ENCODE measurements at regions not wholly inside any gene's neighbourhood (a gene's known extent, or its start where the extent isn't known, plus 50 kb on each side); places are given as distances from the start of the nearest gene placed in this dataset.

DNA sequence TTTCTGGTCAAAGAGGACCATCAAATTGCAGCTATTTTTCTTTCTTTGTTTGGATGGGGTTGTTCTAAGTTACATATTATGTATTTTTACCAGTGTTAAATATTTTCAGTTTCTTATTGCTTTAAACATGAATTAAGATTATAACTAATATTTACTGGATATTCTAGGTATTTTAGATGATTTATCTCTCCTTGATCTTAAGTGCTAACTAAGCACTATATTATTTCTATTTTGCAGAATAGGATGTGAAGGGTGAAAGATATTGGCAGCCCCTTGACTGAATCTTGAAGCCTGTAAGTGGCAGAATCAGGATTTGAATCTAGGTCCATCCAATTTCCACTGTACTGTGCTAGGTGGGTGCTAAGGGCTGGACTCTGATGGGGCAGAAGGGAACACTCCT lies 307.3 kb upstream of the CCL2 start:
- TF ChIP-seq, protein P1, sequence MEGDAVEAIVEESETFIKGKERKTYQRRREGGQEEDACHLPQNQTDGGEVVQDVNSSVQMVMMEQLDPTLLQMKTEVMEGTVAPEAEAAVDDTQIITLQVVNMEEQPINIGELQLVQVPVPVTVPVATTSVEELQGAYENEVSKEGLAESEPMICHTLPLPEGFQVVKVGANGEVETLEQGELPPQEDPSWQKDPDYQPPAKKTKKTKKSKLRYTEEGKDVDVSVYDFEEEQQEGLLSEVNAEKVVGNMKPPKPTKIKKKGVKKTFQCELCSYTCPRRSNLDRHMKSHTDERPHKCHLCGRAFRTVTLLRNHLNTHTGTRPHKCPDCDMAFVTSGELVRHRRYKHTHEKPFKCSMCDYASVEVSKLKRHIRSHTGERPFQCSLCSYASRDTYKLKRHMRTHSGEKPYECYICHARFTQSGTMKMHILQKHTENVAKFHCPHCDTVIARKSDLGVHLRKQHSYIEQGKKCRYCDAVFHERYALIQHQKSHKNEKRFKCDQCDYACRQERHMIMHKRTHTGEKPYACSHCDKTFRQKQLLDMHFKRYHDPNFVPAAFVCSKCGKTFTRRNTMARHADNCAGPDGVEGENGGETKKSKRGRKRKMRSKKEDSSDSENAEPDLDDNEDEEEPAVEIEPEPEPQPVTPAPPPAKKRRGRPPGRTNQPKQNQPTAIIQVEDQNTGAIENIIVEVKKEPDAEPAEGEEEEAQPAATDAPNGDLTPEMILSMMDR (conservative IDR thresholded peaks at IDR 0.05; ENCODE audit: low read depth, low read length): no peak
- TF ChIP-seq MXI1 (IDR thresholded peaks at IDR 0.05; ENCODE audit: borderline replicate concordance, low read depth, low read length) (no peak), SMC3 (IDR thresholded peaks at IDR 0.05; ENCODE audit: low read depth, low read length) (no peak), POLR2A (IDR thresholded peaks at IDR 0.05; ENCODE audit: low read depth, low read length) (no peak), RFX5 (IDR thresholded peaks at IDR 0.05; ENCODE audit: low read depth, low read length) (no peak), CEBPB (IDR thresholded peaks at IDR 0.05; ENCODE audit: low read depth, low read length) (no peak)

Measured in IMR-90 (cell line).